ENCODE measurements at regions not wholly inside any gene's neighbourhood (a gene's known extent, or its start where the extent isn't known, plus 50 kb on each side); places are given as distances from the start of the nearest gene placed in this dataset.
"Not testable (repeated sequence)": the region's sequence is repeated elsewhere in the genome, so short reads cannot be mapped to it uniquely, and the experiment has no call there.

- Histone ChIP-seq H3K9ac (ENCODE audit: low read depth in 1 of 2, low read length in 2 of 2) (no peak overlapping the region), H3K27ac (ENCODE audit: low read depth, low read length) (no peak overlapping the region), H3K4me3 (ENCODE audit: low read depth in 1 of 2, low read length in 2 of 2) (no peak overlapping the region), H3K27me3 (ENCODE audit: control insufficient read depth in 1 of 2, insufficient read depth in 2 of 2, low read length in 2 of 2) (no peaks in the 10 kb centered on the region), H3K36me3 (ENCODE audit: control insufficient read depth in 1 of 2, insufficient read depth in 2 of 2, low read length in 2 of 2) (no peaks in the 10 kb centered on the region), H3K4me1 (ENCODE audit: control insufficient read depth in 1 of 2, insufficient read depth in 2 of 2, low read length in 2 of 2) (peaks cover 4 to 6% of the 10 kb centered on the region in 2 donors), H3K9me3 (ENCODE audit: control insufficient read depth in 1 of 2, low read length in 2 of 2) (no peaks in the 10 kb centered on the region)
These were observed 152.5 kb upstream of the CHST15 start for GRCh38 chr10:124245806-124246440.

- Histone ChIP-seq H3K36me3 (ENCODE audit: control insufficient read depth in 1 of 2, insufficient read depth in 2 of 2, low read length in 2 of 2) (no peaks in the 10 kb centered on the region), H3K4me3 (ENCODE audit: low read depth in 1 of 2, low read length in 2 of 2) (no peak overlapping the region), H3K4me1 (ENCODE audit: control insufficient read depth in 1 of 2, insufficient read depth in 2 of 2, low read length in 2 of 2) (peaks cover 0 to under 1% of the 10 kb centered on the region in 2 donors), H3K27ac (ENCODE audit: low read depth, low read length) (no peak overlapping the region), H3K27me3 (ENCODE audit: control insufficient read depth in 1 of 2, insufficient read depth in 2 of 2, low read length in 2 of 2) (no peaks in the 10 kb centered on the region), H3K9me3 (ENCODE audit: control insufficient read depth in 1 of 2, low read length in 2 of 2) (no peaks in the 10 kb centered on the region), H3K9ac (ENCODE audit: low read depth in 1 of 2, low read length in 2 of 2) (no peak overlapping the region)
These were observed 151.8 kb upstream of the CHST15 start for GRCh38 chr10:124245191-124245590.

- H3K4me1 ChIP-seq (ENCODE audit: control insufficient read depth in 1 of 2, insufficient read depth in 2 of 2, low read length in 2 of 2), result no peaks in the 10 kb centered on the region
- H3K27me3 ChIP-seq (ENCODE audit: control insufficient read depth in 1 of 2, insufficient read depth in 2 of 2, low read length in 2 of 2), result no peaks in the 10 kb centered on the region
- H3K4me3 ChIP-seq (ENCODE audit: low read depth in 1 of 2, low read length in 2 of 2), result no peak overlapping the region
- H3K9me3 ChIP-seq (ENCODE audit: control insufficient read depth in 1 of 2, low read length in 2 of 2), result no peaks in the 10 kb centered on the region
- H3K9ac ChIP-seq (ENCODE audit: low read depth in 1 of 2, low read length in 2 of 2), result no peak overlapping the region
- H3K36me3 ChIP-seq (ENCODE audit: control insufficient read depth in 1 of 2, insufficient read depth in 2 of 2, low read length in 2 of 2), result no peaks in the 10 kb centered on the region
- H3K27ac ChIP-seq (ENCODE audit: low read depth, low read length), result no peak overlapping the region
These were observed 151.0 kb upstream of the CHST15 start for GRCh38 chr10:124244256-124244877.

GRCh38 chr10:124243702-124244121 is 150.3 kb upstream of the CHST15 start:
- H3K36me3 ChIP-seq (ENCODE audit: control insufficient read depth in 1 of 2, insufficient read depth in 2 of 2, low read length in 2 of 2), result no peaks in the 10 kb centered on the region
- no peak overlapping the region for H3K27ac ChIP-seq (ENCODE audit: low read depth, low read length)
- no peaks in the 10 kb centered on the region for H3K4me1 ChIP-seq (ENCODE audit: control insufficient read depth in 1 of 2, insufficient read depth in 2 of 2, low read length in 2 of 2)

GRCh38 chr10:124242791-124243190 is 149.4 kb upstream of the CHST15 start:
- Histone ChIP-seq H3K27me3 (ENCODE audit: control insufficient read depth in 1 of 2, insufficient read depth in 2 of 2, low read length in 2 of 2) (no peaks in the 10 kb centered on the region), H3K4me3 (ENCODE audit: low read depth in 1 of 2, low read length in 2 of 2) (no peak overlapping the region), H3K36me3 (ENCODE audit: control insufficient read depth in 1 of 2, insufficient read depth in 2 of 2, low read length in 2 of 2) (no peaks in the 10 kb centered on the region), H3K9ac (ENCODE audit: low read depth in 1 of 2, low read length in 2 of 2) (no peak overlapping the region), H3K4me1 (ENCODE audit: control insufficient read depth in 1 of 2, insufficient read depth in 2 of 2, low read length in 2 of 2) (no peaks in the 10 kb centered on the region), H3K9me3 (ENCODE audit: control insufficient read depth in 1 of 2, low read length in 2 of 2) (no peaks in the 10 kb centered on the region), H3K27ac (ENCODE audit: low read depth, low read length) (no peak overlapping the region)

More at GRCh38 chr10:124243702-124244121, 150.3 kb upstream of the CHST15 start:
- Histone ChIP-seq H3K27me3 (ENCODE audit: control insufficient read depth in 1 of 2, insufficient read depth in 2 of 2, low read length in 2 of 2) (no peaks in the 10 kb centered on the region), H3K4me3 (ENCODE audit: low read depth in 1 of 2, low read length in 2 of 2) (no peak overlapping the region), H3K9me3 (ENCODE audit: control insufficient read depth in 1 of 2, low read length in 2 of 2) (no peaks in the 10 kb centered on the region), H3K9ac (ENCODE audit: low read depth in 1 of 2, low read length in 2 of 2) (no peak overlapping the region)

- Histone ChIP-seq H3K27me3 (ENCODE audit: control insufficient read depth in 1 of 2, insufficient read depth in 2 of 2, low read length in 2 of 2) (no peaks in the 10 kb centered on the region), H3K4me1 (ENCODE audit: control insufficient read depth in 1 of 2, insufficient read depth in 2 of 2, low read length in 2 of 2) (no peaks in the 10 kb centered on the region), H3K4me3 (ENCODE audit: low read depth in 1 of 2, low read length in 2 of 2) (no peak overlapping the region), H3K9ac (ENCODE audit: low read depth in 1 of 2, low read length in 2 of 2) (no peak overlapping the region), H3K36me3 (ENCODE audit: control insufficient read depth in 1 of 2, insufficient read depth in 2 of 2, low read length in 2 of 2) (no peaks in the 10 kb centered on the region), H3K9me3 (ENCODE audit: control insufficient read depth in 1 of 2, low read length in 2 of 2) (no peaks in the 10 kb centered on the region), H3K27ac (ENCODE audit: low read depth, low read length) (no peak overlapping the region)
These were observed 149.0 kb upstream of the CHST15 start for GRCh38 chr10:124242365-124242764.

GRCh38 chr10:124241510-124241909 is 148.1 kb upstream of the CHST15 start:
- not testable (repeated sequence) for H3K27me3 ChIP-seq (ENCODE audit: control insufficient read depth in 1 of 2, insufficient read depth in 2 of 2, low read length in 2 of 2); H3K36me3 ChIP-seq (ENCODE audit: control insufficient read depth in 1 of 2, insufficient read depth in 2 of 2, low read length in 2 of 2); H3K9ac ChIP-seq (ENCODE audit: low read depth in 1 of 2, low read length in 2 of 2); H3K4me1 ChIP-seq (ENCODE audit: control insufficient read depth in 1 of 2, insufficient read depth in 2 of 2, low read length in 2 of 2); H3K27ac ChIP-seq (ENCODE audit: low read depth, low read length); H3K9me3 ChIP-seq (ENCODE audit: control insufficient read depth in 1 of 2, low read length in 2 of 2); H3K4me3 ChIP-seq (ENCODE audit: low read depth in 1 of 2, low read length in 2 of 2)

- H3K27me3 ChIP-seq (ENCODE audit: control insufficient read depth in 1 of 2, insufficient read depth in 2 of 2, low read length in 2 of 2), result no peaks in the 10 kb centered on the region
- H3K9me3 ChIP-seq (ENCODE audit: control insufficient read depth in 1 of 2, low read length in 2 of 2), result no peaks in the 10 kb centered on the region
- no peaks in the 10 kb centered on the region for H3K4me1 ChIP-seq (ENCODE audit: control insufficient read depth in 1 of 2, insufficient read depth in 2 of 2, low read length in 2 of 2)
- H3K27ac ChIP-seq (ENCODE audit: low read depth, low read length), result no peak overlapping the region
- H3K36me3 ChIP-seq (ENCODE audit: control insufficient read depth in 1 of 2, insufficient read depth in 2 of 2, low read length in 2 of 2), result no peaks in the 10 kb centered on the region
- no peak overlapping the region for H3K4me3 ChIP-seq (ENCODE audit: low read depth in 1 of 2, low read length in 2 of 2)
- no peak overlapping the region for H3K9ac ChIP-seq (ENCODE audit: low read depth in 1 of 2, low read length in 2 of 2)
These were observed 147.5 kb upstream of the CHST15 start for GRCh38 chr10:124240839-124241291.

- Histone ChIP-seq H3K27me3 (ENCODE audit: control insufficient read depth in 1 of 2, insufficient read depth in 2 of 2, low read length in 2 of 2) (no peaks in the 10 kb centered on the region), H3K9ac (ENCODE audit: low read depth in 1 of 2, low read length in 2 of 2) (no peak overlapping the region), H3K4me1 (ENCODE audit: control insufficient read depth in 1 of 2, insufficient read depth in 2 of 2, low read length in 2 of 2) (no peaks in the 10 kb centered on the region), H3K9me3 (ENCODE audit: control insufficient read depth in 1 of 2, low read length in 2 of 2) (no peaks in the 10 kb centered on the region), H3K36me3 (ENCODE audit: control insufficient read depth in 1 of 2, insufficient read depth in 2 of 2, low read length in 2 of 2) (no peaks in the 10 kb centered on the region), H3K4me3 (ENCODE audit: low read depth in 1 of 2, low read length in 2 of 2) (no peak overlapping the region), H3K27ac (ENCODE audit: low read depth, low read length) (no peak overlapping the region)
These were observed 146.3 kb upstream of the CHST15 start for GRCh38 chr10:124239696-124240095.

- Histone ChIP-seq H3K9me3 (ENCODE audit: control insufficient read depth in 1 of 2, low read length in 2 of 2) (no peaks in the 10 kb centered on the region), H3K36me3 (ENCODE audit: control insufficient read depth in 1 of 2, insufficient read depth in 2 of 2, low read length in 2 of 2) (no peaks in the 10 kb centered on the region), H3K4me3 (ENCODE audit: low read depth in 1 of 2, low read length in 2 of 2) (no peak overlapping the region), H3K4me1 (ENCODE audit: control insufficient read depth in 1 of 2, insufficient read depth in 2 of 2, low read length in 2 of 2) (no peaks in the 10 kb centered on the region), H3K9ac (ENCODE audit: low read depth in 1 of 2, low read length in 2 of 2) (no peak overlapping the region), H3K27ac (ENCODE audit: low read depth, low read length) (no peak overlapping the region), H3K27me3 (ENCODE audit: control insufficient read depth in 1 of 2, insufficient read depth in 2 of 2, low read length in 2 of 2) (no peaks in the 10 kb centered on the region)
These were observed 145.7 kb upstream of the CHST15 start for GRCh38 chr10:124239134-124239533.
